GM21528 (cell line): ENCODE measurements at regions not wholly inside any gene's neighbourhood (a gene's known extent, or its start where the extent isn't known, plus 50 kb on each side); places are given as distances from the start of the nearest gene placed in this dataset.
"Not testable (repeated sequence)": the region's sequence is repeated elsewhere in the genome, so short reads cannot be mapped to it uniquely, and the experiment has no call there.

Source experiments
- ATAC-seq: cut with Tn5 transposase; IDR thresholded peaks from one replicate; pipeline ENCODE4 v1.9.1; 2021; ENCODE audit warnings: mild to moderate bottlenecking, moderate library complexity; ENCODE audit not compliant: unreplicated experiment, low FRiP score

DNA sequence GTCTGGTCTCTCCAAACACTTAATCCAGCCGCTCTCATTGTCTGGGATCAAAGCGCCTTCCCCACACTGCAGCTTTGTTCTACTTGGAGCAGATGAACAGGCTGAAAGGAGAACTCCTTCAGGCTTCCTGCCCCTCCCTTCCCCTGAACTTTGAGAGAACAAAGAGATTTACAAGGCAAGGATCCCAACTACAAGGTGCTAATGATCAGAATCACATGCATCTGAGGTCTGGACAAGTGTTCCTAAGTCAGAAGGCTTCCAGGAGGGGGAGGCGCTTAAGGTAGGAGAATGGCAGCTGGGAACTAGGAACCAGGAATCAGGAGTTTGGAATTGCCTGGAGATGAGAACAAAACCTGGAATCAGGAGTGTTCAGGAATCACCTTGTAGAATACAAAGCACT, 606.3 kb upstream of the CDH11 start:
- no peak for ATAC-seq

DNA sequence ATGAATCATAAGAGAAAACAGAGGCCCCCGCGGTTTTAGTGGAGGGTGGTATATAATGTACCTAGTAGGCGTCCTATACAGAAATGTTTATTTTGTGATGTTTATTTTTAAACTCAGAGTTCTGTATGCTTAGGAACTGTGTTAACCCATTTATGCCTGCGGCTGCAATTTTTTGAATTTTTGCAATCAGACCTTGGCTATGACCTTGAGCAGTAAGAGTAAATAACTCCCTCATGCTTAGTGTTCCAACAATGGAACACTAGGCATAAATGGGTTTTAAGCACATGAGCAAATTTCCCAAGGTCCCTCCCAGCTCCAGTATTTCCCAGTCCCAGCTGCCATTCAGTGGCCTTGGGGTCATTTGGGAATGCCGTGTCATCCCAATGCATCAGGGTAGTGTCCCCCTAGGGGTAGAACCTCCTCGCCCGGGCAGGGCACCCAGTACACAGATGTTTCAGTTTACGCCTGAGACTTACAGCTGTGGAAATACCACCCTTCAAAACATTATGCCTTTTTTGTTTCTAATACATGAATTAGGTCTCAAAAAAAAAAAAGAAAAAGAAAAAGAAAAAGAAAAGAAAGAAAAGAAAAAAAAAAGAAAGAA, 605.8 kb upstream of the CDH11 start:
- ATAC-seq: no peak

DNA sequence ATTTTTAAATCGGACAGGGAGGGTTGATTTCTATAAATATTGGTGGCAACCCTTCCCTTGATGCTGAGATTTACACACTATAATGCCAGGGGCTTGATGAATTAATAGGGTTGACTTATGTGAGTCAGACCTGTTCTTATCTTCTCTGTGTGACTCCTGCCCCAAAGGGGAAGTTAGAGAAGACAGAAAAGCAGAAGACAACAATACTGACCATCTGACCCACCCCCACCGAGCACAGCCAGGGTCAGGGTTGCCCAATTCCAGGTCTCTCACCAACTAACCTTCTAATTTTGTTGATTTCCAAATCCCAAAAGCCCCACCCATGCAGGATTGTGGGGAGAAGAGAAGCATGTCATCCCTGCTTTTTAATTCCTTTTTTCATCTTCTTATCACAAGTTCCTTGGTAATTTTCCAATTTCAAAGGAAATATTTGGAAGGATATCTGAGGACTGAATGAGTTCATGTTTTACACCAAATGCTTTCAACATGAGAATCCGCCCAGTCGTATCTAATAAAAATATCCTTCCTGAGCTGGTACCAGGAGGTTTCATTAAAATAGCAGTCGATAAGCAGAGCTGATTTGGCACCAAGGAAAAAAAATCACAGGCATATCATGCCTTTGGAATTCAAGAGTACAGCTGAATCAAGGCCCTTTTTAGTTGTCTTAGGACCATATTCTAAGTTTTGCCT, 603.4 kb upstream of the CDH11 start:
- ATAC-seq: no peak

DNA sequence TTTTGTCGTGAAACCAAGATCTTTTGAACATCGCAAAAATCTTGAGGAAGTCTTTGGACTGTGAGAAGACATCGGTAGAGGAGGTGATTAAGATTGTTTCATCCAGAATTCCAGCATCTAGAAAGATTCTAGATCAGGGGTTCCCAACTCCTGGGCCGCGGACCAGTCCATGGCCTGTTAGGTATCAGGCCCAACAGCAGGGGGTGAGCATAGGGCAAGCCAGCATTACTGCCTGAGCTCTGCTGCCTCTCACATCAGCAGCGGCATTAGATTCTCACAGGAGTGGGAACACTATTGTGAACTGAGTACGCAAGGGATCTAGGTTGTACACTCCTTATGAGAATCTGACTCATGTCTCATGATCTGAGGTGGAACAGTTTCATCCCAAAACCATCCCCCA, 600.6 kb upstream of the CDH11 start:
- ATAC-seq: no peak

DNA sequence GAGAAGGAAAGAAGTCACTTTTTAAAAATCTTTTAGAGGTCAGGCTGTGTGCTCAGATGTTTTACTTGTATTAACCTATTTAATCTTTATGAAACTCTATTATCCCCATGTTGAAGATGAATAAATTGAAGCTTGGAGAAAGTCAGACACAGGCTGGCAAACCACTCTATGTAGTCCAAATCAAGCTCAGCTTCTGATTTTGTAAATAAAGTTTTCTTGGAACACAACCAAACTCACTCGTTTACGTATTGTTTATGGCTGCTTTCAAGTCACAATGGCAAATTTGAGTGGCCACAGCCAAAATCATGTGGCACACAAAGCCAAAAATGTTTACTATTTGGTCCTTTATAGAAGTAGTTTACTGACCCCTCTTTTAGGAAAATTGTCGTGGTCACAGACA, 596.0 kb upstream of the CDH11 start:
- no peak for ATAC-seq

DNA sequence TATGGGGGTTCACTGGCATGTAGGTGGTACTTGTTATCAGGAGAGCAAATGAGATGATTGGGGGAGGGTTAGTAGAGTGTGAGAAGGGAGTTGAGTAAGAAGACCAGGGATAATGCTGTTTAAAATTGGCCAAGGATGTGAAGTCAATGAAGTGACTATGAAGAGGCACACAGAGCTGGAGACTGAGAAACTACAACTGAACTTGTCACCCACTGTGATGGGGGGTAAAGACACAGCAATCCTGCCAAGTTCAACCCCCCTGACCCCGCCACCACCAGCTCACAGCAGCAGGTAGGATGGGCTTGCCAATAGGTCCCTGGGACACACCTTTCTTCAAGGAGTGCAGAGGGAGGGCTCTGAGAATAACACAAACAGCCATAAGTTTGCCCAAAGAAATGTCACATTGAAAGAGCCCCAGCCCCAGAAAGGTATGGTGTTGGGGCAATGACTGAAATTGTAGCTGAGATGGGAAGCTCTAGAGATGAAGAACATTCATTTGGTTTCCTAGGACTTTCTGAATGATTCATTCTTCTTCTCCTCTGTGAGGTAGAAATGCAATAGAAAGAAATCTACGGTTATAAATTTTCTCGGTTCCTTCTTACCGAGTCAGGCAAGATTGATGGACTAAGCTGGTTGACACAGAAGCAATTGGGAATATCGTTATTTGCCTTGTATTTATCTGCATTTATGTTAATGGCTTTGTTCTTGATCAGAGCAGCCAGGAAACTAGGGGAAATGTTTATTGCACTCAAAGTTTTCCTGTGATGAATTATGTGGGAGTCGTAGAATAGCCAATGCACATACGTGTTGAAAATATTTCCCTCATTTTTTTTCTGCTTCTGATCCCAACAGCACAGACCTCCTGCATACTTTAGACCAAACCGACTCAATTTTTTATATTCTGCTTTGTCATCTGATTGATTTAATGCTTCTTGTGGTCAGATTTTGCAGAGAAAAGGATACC, 595.2 kb upstream of the CDH11 start:
- ATAC-seq: no peak

DNA sequence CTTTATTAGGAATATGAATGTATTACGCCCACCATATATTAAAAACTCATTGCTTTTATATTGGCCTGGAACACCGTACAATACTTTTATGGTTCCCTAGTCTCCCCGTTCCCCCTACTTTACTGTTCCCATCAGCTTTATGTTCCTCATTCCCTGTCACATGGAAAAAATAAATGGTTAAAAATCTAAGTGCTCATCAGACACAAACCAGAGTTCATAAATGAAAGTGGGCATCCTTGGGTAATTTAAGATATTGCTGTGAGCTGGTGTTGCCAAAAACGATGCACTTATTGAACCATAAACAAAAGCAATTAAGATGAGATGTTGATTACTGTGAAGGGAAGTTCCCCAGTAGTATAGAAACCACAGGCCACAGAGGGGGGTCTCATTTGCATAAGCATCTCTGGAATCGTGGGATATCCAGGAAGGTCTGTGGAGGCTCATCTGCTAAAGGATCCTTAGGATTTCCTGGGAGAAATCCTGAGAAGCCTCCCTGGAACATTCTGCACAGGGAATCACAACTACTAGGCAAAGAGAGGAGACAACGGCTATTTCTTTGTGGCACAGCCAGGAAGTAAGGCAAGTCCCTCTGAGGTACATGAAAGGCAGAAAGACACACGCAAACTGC, 591.4 kb upstream of the CDH11 start:
- no peak for ATAC-seq

DNA sequence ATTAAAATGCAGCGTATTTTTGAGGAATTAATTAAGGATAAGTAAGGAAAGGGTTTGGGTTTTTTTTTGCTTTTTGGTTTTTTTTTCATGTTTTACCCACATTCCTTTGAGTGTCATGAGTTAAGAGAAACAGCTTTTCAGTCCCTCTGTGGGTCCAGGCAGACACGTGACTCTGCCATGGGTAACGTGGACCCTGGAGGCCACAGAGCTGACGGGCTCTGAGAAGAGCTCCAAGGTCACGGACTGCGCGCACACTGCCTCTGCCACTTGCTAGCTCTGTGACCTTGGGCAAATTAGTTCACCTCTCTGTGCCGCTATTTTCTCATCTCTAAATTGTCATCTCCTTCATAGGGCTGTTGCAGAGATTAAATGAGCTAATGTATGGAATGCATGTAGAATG, 588.2 kb upstream of the CDH11 start:
- no peak for ATAC-seq

DNA sequence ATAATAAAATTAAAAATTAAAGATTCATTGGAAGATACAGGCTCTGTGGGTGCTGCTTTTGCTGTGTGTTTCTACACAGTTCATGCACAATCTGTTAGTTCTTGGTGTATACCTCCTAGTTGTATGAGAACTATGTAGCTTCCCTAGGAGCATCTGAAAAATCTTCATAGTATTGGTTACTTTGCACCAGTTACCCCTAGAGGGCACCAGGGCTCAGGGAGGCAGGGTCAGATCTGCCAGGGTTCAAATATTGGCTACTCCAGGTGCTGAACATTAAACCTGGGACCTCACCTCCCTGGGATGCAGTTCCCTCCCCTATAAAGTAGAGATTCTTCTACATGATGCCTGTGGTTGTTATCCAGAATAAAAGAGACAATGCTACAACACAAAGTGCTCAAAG, 583.0 kb upstream of the CDH11 start:
- ATAC-seq: no peak

DNA sequence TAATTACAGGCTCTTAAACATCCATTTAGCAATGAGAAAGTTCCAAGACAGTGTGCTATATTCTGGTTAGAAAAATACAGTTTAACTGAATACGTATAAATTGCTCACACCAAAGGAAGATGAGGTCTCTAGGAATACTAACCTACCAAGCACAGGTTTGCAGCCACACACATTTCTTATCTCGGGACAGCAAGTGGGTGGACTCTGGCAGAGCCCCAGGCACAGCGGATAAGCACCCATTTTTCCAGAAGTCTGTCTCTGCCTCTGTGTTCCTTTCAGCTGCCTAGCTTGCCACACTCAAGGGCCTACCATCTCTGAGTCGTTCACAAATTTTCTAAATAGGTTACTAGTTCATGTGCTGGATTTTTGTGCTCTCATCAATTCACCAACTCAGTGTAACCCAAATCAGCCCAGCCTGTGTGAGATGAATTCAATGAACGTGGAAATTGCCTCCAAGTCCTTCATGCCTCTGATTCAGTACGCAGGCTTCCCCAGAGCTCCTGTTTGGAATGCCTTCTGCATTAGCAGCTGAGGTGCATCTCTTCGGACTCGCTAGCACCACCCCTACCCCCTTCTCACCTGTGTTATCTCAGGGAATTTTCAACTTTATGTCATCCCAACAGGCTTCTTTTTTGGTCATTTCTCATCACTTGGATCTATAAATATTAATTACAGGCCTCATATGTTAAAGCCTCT, 581.0 kb upstream of the CDH11 start:
- no peak for ATAC-seq

DNA sequence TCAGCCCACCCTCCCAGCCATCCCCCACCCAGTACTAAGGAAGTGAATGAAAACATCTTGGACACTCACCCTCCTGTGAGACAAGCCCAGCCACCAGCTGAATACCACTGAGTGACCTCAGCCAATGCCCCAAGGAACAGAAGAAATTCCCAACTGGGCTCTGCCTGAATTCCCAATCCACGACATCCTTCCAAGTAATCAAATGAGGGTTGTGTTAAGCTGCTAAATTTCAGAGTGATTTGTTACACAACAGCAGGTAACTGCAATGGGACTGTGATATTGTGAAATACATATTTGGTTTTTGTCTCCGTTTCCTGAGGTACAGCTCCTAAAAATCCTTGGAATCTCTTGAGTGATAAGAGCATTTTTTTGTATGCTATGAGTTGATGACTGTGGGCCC, 578.7 kb upstream of the CDH11 start:
- no peak for ATAC-seq

DNA sequence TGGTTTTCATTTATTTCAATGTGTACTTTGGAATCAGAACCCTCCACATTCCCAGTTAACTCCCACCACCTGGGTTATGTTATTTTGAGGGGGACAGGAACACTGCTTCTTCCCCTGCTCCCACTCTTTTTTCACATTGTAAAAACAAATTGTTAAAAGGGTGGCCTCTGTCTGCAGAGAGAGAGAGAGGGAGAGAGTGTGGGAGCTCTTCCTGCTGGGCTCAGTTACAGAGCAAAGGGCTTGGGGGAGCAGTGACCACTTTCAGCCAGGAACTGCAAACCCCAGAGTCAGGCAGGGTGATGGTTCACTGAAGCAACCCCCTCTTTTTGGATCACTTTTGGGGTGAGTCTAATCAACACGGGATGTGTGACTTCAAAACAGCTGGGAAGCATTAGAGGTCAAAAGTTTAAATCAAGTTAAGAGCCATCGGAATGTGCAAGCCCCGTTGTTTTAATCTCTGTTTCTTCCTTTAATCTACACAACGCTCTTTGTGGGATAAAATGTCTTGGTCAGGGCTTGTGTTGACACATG, 577.0 kb upstream of the CDH11 start:
- no peak for ATAC-seq

DNA sequence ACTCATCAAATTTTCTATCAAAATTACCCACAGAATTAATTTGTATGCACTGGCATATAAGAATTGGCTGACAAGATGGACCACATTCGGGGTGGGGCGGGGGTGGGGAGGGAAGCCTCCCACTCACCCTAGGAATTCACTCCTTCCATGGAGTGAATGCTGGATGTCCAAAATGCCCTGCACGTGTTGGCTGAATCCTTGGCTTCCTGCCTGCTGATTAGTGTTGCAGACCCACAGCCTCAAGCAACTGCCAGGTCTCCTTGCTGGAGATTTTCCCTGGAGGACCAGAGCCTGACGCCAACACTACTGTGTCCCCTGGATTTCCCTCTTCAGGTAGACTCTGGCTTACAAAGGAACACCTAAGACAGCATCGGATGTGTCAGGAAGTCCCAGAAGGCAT, 575.7 kb upstream of the CDH11 start:
- ATAC-seq: no peak

DNA sequence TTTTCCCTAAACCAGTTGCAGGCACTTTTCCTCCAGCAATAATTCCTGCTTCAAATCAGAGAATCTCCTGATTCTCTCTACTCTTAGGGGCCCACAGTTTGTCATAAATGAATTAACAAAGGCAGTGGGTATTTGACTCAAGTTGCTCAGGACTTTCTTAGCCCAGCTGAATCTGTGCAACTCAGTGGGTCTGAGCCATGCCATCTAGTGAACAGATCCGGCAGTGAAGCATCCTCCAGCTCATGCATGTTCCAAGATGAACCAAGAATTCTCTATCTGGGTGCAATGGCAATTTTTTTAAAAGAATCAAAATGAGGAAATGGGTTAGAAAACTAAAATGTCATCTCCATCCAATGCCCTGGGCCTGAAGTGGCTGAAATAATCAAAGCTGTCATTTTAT, 575.2 kb upstream of the CDH11 start:
- ATAC-seq: no peak

DNA sequence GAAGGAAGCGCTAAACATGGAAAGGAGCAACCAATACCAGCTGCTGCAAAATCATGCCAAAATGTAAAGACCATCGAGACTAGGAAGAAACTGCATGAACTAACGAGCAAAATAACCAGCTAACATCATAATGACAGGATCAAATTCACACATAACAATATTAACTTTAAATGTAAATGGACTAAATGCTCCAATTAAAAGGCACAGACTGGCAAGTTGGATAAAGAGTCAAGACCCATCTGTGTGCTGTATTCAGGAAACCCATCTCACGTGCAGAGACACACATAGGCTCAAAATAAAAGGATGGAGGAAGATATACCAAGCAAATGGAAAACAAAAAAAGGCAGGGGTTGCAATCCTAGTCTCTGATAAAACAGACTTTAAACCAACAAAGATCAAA, 570.0 kb upstream of the CDH11 start:
- not testable (repeated sequence) for ATAC-seq

DNA sequence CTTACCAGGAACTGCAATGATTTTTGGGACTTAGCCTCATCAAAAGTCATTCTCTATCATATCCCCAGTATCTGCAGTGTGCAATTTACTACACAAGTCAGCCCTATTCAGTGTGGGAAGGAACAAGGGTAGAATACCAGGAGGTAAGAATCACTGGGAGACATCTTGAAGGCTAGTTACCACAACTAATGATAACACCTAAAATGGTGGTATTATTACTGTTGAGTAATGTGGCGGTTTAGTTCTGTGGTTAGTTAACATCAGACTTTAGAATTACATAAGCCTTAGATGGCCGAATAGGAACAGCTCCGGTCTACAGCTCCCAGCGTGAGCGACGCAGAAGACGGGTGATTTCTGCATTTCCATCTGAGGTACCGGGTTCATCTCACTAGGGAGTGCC, 567.9 kb upstream of the CDH11 start:
- ATAC-seq: no peak

DNA sequence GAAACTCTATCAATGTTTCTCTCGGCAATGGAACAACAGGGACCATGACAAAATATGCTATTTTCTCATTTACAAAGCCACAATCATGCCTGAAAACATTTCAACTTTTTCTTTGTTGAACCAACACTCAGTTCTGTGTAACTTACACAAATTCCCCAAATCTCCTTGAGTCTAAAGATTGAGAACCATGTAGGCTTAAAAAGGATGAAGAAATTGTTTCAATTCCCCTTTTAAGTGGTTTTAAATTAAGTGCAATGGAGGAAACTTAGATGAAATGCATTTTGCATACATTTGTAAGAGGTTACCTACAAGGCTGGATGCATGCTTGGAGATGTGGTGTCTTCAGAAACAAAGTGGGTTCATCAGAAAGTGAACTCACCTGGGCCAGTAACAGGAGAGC, 566.4 kb upstream of the CDH11 start:
- ATAC-seq: no peak

DNA sequence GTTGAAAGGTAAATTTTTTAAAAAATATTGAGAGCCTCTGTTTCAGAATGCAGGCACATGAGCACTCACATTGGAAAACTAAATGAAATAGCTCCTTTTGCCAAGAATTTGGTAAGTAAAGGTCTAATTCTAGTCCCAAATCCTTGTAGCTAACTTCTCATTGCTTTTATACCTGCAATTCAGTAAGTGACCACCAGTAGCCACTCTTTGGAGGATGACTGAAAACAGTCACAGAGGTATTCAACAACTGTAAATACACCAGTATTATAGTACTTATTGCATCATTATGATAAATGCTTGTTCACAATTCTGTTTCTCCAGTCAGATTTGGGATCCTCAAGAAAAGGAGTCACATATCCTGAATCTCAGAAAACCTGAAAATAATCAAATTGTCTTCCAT, 562.4 kb upstream of the CDH11 start:
- no peak for ATAC-seq

DNA sequence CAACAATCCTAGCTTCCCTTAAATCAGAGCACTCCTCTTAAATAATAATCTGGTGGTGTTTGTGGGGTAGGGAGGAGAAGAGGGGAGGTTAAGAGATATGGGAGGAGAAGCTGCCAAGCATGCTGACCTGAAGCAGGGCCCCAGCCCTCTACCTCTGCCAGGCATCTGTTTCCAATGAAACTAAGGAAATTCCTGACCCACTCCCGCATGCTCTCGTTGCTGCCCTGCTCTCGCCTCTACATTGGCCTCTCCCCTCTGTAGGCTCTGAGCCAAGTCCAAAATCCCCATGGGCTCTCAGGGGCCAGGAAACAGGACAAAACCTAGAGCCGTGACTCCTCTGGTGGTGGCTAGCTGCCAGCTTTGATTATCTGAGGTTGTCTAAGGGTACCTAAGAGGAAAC, 559.5 kb upstream of the CDH11 start:
- ATAC-seq: no peak

DNA sequence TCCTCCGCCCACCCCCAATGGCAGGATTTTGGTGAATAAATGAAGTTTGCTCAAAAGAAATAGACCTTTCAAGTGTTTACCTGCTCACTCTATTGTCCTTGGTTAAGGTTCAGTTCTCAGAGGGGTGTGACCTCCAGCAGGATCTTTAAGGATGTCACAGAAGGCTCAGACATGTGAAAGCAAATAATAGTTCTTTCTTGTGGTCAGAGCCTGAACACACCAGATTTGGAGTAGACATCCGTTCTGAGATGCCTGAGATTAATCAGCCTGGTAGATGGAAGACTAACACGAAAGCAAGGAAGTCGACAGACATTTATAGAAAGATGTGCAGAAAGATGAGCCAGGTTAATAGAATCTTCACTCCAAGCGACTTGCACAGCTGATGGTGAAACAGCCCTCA, 557.9 kb upstream of the CDH11 start:
- ATAC-seq: no peak
